Gastroesophageal sphincter (tissue), 4 donors: ENCODE measurements at regions not wholly inside any gene's neighbourhood (a gene's known extent, or its start where the extent isn't known, plus 50 kb on each side); places are given as distances from the start of the nearest gene placed in this dataset.

Experiments
- ATAC-seq: fragments of 150-250 bp; one replicate; pipeline ENCODE4 v1.9.1; 2016; ENCODE audit warnings: mild to moderate bottlenecking, moderate library complexity
- H3K27ac ChIP-seq, 4 donors: fragments of 200-600 bp; sonication (generic) in 3 of 4; 1 replicate in 3 of 4; 2 replicates in 1 of 4; pipeline ENCODE4 v1.5.1; 2016 to 2019
- H3K27me3 ChIP-seq: fragments of 200-600 bp; sonication (generic); one replicate; pipeline ENCODE4 v1.5.1; 2019
- H3K36me3 ChIP-seq, 2 donors: fragments of 200-600 bp; sonication (generic); one replicate each; pipeline ENCODE4 v1.5.1; 2019; ENCODE audit warnings: control low read depth in 1 of 2
- H3K4me1 ChIP-seq, 3 donors: fragments of 200-600 bp; sonication (generic); 1 replicate in 2 of 3; 2 replicates in 1 of 3; pipeline ENCODE4 v1.5.1; 2016 to 2019; ENCODE audit warnings: control low read depth in 2 of 3
- H3K4me3 ChIP-seq, 2 donors: fragments of 200-600 bp; sonication (generic); one replicate each; pipeline ENCODE4 v1.5.1; 2019; ENCODE audit warnings: mild to moderate bottlenecking in 1 of 2, moderate library complexity in 1 of 2
- H3K9me3 ChIP-seq, 3 donors: fragments of 200-600 bp; sonication (generic); one replicate each; pipeline ENCODE4 v1.5.1; 2017 to 2019; ENCODE audit warnings: control low read depth in 2 of 3
- CTCF ChIP-seq, 4 experiments: fragments of 200-600 bp in 2 of 4; fragments of 450-650 bp in 2 of 4; sonication (generic) in 1 of 4; IDR thresholded peaks; one replicate each; pipeline ENCODE4 v1.5.1; 2017 to 2019; ENCODE audit warnings: antibody characterized with exemption in 4 of 4, mild to moderate bottlenecking in 2 of 4, moderate library complexity in 2 of 4
- EP300 ChIP-seq: sonication (generic); formaldehyde crosslinking; IDR thresholded peaks from one replicate; pipeline ENCODE4 v1.6.1; 2017; ENCODE audit warnings: antibody characterized with exemption, mild to moderate bottlenecking
- POLR2A ChIP-seq, 2 donors: fragments of 450-650 bp; IDR thresholded peaks; one replicate each; pipeline ENCODE4 v1.6.1; 2017; ENCODE audit warnings: antibody characterized with exemption in 2 of 2, mild to moderate bottlenecking in 2 of 2, moderate library complexity in 1 of 2
- POLR2AphosphoS5 ChIP-seq: sonication (generic); formaldehyde crosslinking; IDR thresholded peaks from one replicate; pipeline ENCODE4 v1.6.1; 2017; ENCODE audit warnings: antibody characterized with exemption
- WGBS, 2 donors: methylation state at CpG; one replicate each; pipeline ENCODE4 v1.1.5; 2018; ENCODE audit warnings: low coverage in 1 of 2; 5-methylcytosine and 5-hydroxymethylcytosine counted together

- Histone ChIP-seq H3K4me1 (peaks cover 0 to 9% (median 0%) of the 10 kb centered on the region in 3 donors), H3K4me3 (no peak overlapping the region), H3K9me3 (peaks cover 0 to 4% (median 0%) of the 10 kb centered on the region in 3 donors), H3K36me3 (no peaks in the 10 kb centered on the region), H3K27me3 (no peaks in the 10 kb centered on the region), H3K27ac (no peak overlapping the region)
- no peak for TF ChIP-seq CTCF (IDR thresholded peaks at IDR 0.05)
- no peak for TF ChIP-seq POLR2A (IDR thresholded peaks at IDR 0.05)
- no peak for TF ChIP-seq POLR2AphosphoS5
- TF ChIP-seq EP300, result no peak
- ATAC-seq, result no peak
- 90 to 93% methylated on average over 2 of the region's 5 CpGs for WGBS, 2 donors
Measured at GRCh38 chr1:193705554-193705981, 519.2 kb upstream of the B3GALT2 start.

- Histone ChIP-seq H3K27ac (no peak overlapping the region), H3K4me1 (peaks cover 0 to 9% (median 0%) of the 10 kb centered on the region in 3 donors), H3K27me3 (no peaks in the 10 kb centered on the region), H3K9me3 (peaks cover 0 to 4% (median 0%) of the 10 kb centered on the region in 3 donors), H3K36me3 (no peaks in the 10 kb centered on the region), H3K4me3 (no peak overlapping the region)
- 43 to 50% methylated on average over 1 of the region's 1 CpG for WGBS, 2 donors
- TF ChIP-seq EP300 (no peak), CTCF (IDR thresholded peaks at IDR 0.05) (no peak), POLR2A (IDR thresholded peaks at IDR 0.05) (no peak), POLR2AphosphoS5 (no peak)
- no peak for ATAC-seq
Measured at GRCh38 chr1:193703655-193704054, 517.2 kb upstream of the B3GALT2 start.

- peaks cover 0 to 9% (median 0%) of the 10 kb centered on the region in 3 donors for H3K4me1 ChIP-seq
- H3K9me3 ChIP-seq, result peaks cover 0 to 4% (median 0%) of the 10 kb centered on the region in 3 donors
- no peak overlapping the region for H3K27ac ChIP-seq
- H3K36me3 ChIP-seq, result no peaks in the 10 kb centered on the region
- H3K27me3 ChIP-seq, result no peaks in the 10 kb centered on the region
- ATAC-seq, result no peak
- no peak overlapping the region for H3K4me3 ChIP-seq
- TF ChIP-seq POLR2AphosphoS5 (no peak), CTCF (IDR thresholded peaks at IDR 0.05) (no peak), POLR2A (IDR thresholded peaks at IDR 0.05) (no peak), EP300 (no peak)
Measured at GRCh38 chr1:193703121-193703520, 516.7 kb upstream of the B3GALT2 start.

- no peaks in the 10 kb centered on the region for H3K27me3 ChIP-seq
- H3K4me3 ChIP-seq, result no peak overlapping the region
- peaks cover 0 to 4% (median 0%) of the 10 kb centered on the region in 3 donors for H3K9me3 ChIP-seq
- ATAC-seq, result no peak
- H3K4me1 ChIP-seq, result no peaks in the 10 kb centered on the region
- H3K27ac ChIP-seq, result no peak overlapping the region
- H3K36me3 ChIP-seq, result no peaks in the 10 kb centered on the region
- TF ChIP-seq CTCF (IDR thresholded peaks at IDR 0.05) (no peak), EP300 (no peak), POLR2AphosphoS5 (no peak), POLR2A (IDR thresholded peaks at IDR 0.05) (no peak)
Measured at GRCh38 chr1:193701759-193702158, 515.3 kb upstream of the B3GALT2 start.

GRCh38 chr1:193700710-193701355 is 514.4 kb upstream of the B3GALT2 start:
- no peak for TF ChIP-seq CTCF (IDR thresholded peaks at IDR 0.05)
- TF ChIP-seq EP300, result no peak
- TF ChIP-seq POLR2AphosphoS5, result no peak
- no peak for TF ChIP-seq POLR2A (IDR thresholded peaks at IDR 0.05)
- WGBS, 2 donors, result 67 to 92% methylated on average over 2 to 3 of the region's 3 CpGs
- H3K27me3 ChIP-seq, result no peaks in the 10 kb centered on the region
- no peak for ATAC-seq
- no peak overlapping the region for H3K4me3 ChIP-seq
- H3K36me3 ChIP-seq, result no peaks in the 10 kb centered on the region
- no peaks in the 10 kb centered on the region for H3K4me1 ChIP-seq
- peaks cover 0 to 4% (median 0%) of the 10 kb centered on the region in 3 donors for H3K9me3 ChIP-seq
- no peak overlapping the region for H3K27ac ChIP-seq
